HL-60 (cell line): ENCODE measurements at regions not wholly inside any gene's neighbourhood (a gene's known extent, or its start where the extent isn't known, plus 50 kb on each side); places are given as distances from the start of the nearest gene placed in this dataset.

Experiments used
- DNase-seq, 2 experiments: peaks; one replicate each; pipeline ENCODE4 v3.0.0-alpha.2; 2010 to 2020; ENCODE audit warnings: low read depth in 1 of 2, low spot score in 1 of 2
- H3K27ac ChIP-seq: fragments of 250-450 bp; sonication (Bioruptor Pico); replicated peaks from 2 replicates; pipeline ENCODE4 v1.5.1; 2020; ENCODE audit warnings: mild to moderate bottlenecking, moderate library complexity
- H3K27me3 ChIP-seq: fragments of 250-450 bp; sonication (Bioruptor Pico); 2 replicates; pipeline ENCODE4 v1.5.1; 2021; ENCODE audit warnings: mild to moderate bottlenecking, moderate library complexity; ENCODE audit not compliant: insufficient read depth, poor library complexity, severe bottlenecking
- H3K4me3 ChIP-seq: replicated peaks from 2 replicates; pipeline ENCODE4 v1.5.1; 2011; ENCODE audit warnings: mild to moderate bottlenecking, control low read depth, low read length; ENCODE audit not compliant: insufficient read depth
- CTCF ChIP-seq: IDR thresholded peaks from one replicate; pipeline ENCODE4 v1.5.1; 2011; ENCODE audit warnings: low read length, control low read depth, inconsistent platforms; ENCODE audit not compliant: insufficient read depth
- GABPA ChIP-seq: IDR thresholded peaks from 2 replicates; pipeline ENCODE4 v1.6.1; 2012; ENCODE audit warnings: low read depth
- POLR2AphosphoS5 ChIP-seq: IDR thresholded peaks from 2 replicates; pipeline ENCODE4 v1.6.1; 2012; ENCODE audit warnings: low read depth
- SPI1 ChIP-seq: IDR thresholded peaks from 2 replicates; pipeline ENCODE4 v1.6.1; 2012; ENCODE audit warnings: low read depth, mild to moderate bottlenecking, borderline replicate concordance
- TF ChIP-seq, protein P1 (sequence below): IDR thresholded peaks from 2 replicates; pipeline ENCODE4 v1.6.1; 2012; ENCODE audit warnings: low read depth; ENCODE audit not compliant: insufficient replicate concordance

- no peaks in the 10 kb centered on the region for H3K27me3 ChIP-seq
- no peak overlapping the region for H3K4me3 ChIP-seq
- no peak overlapping the region for H3K27ac ChIP-seq
- TF ChIP-seq SPI1 (no peak), GABPA (no peak), POLR2AphosphoS5 (no peak), CTCF (no peak)
- TF ChIP-seq, protein P1, sequence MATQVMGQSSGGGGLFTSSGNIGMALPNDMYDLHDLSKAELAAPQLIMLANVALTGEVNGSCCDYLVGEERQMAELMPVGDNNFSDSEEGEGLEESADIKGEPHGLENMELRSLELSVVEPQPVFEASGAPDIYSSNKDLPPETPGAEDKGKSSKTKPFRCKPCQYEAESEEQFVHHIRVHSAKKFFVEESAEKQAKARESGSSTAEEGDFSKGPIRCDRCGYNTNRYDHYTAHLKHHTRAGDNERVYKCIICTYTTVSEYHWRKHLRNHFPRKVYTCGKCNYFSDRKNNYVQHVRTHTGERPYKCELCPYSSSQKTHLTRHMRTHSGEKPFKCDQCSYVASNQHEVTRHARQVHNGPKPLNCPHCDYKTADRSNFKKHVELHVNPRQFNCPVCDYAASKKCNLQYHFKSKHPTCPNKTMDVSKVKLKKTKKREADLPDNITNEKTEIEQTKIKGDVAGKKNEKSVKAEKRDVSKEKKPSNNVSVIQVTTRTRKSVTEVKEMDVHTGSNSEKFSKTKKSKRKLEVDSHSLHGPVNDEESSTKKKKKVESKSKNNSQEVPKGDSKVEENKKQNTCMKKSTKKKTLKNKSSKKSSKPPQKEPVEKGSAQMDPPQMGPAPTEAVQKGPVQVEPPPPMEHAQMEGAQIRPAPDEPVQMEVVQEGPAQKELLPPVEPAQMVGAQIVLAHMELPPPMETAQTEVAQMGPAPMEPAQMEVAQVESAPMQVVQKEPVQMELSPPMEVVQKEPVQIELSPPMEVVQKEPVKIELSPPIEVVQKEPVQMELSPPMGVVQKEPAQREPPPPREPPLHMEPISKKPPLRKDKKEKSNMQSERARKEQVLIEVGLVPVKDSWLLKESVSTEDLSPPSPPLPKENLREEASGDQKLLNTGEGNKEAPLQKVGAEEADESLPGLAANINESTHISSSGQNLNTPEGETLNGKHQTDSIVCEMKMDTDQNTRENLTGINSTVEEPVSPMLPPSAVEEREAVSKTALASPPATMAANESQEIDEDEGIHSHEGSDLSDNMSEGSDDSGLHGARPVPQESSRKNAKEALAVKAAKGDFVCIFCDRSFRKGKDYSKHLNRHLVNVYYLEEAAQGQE: no peak
- DNase-seq: no peak
Observed at GRCh38 chr20:30985386-30985785, 272.1 kb upstream of the DEFB115 start.
